ENCODE measurements at regions not wholly inside any gene's neighbourhood (a gene's known extent, or its start where the extent isn't known, plus 50 kb on each side); places are given as distances from the start of the nearest gene placed in this dataset.

DNA sequence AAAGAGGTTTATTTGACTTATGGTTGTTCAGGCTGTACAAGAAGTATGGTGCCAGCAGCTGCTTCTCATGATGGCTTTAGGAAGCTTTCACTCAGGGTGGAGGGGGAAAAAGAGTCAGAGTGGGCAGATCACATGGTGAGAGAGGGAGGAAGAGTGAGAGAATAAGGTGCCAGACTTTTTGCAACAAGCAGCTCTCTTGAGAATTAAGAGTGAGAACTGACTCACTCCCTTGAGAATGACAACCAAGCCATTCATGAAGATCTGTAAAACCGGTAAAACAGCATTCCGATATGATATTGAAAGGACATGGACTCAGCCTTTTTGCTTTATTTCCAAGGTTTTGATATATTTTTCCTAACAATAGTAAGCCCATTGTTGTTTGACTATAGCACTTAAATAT is 501.2 kb downstream of the GALC start:
- no peaks in the 10 kb centered on the region for H3K36me3 ChIP-seq
- no peak for DNase-seq (ENCODE audit: extremely low spot score)
- H3K9me3 ChIP-seq: no peaks in the 10 kb centered on the region
- H3K27ac ChIP-seq (replicated peaks in 1 of 4): no peak overlapping the region
- WGBS: 78% methylated on average over 2 of the region's 2 CpGs
- H3K4me1 ChIP-seq: no peaks in the 10 kb centered on the region
- no peaks in the 10 kb centered on the region for H3K27me3 ChIP-seq
- TF ChIP-seq EP300 (IDR thresholded peaks at IDR 0.05) (no peak), POLR2A (IDR thresholded peaks at IDR 0.05; ENCODE audit: low read depth) (no peak), POLR2AphosphoS5 (IDR thresholded peaks at IDR 0.05) (no peak)
- TF ChIP-seq, protein P1, sequence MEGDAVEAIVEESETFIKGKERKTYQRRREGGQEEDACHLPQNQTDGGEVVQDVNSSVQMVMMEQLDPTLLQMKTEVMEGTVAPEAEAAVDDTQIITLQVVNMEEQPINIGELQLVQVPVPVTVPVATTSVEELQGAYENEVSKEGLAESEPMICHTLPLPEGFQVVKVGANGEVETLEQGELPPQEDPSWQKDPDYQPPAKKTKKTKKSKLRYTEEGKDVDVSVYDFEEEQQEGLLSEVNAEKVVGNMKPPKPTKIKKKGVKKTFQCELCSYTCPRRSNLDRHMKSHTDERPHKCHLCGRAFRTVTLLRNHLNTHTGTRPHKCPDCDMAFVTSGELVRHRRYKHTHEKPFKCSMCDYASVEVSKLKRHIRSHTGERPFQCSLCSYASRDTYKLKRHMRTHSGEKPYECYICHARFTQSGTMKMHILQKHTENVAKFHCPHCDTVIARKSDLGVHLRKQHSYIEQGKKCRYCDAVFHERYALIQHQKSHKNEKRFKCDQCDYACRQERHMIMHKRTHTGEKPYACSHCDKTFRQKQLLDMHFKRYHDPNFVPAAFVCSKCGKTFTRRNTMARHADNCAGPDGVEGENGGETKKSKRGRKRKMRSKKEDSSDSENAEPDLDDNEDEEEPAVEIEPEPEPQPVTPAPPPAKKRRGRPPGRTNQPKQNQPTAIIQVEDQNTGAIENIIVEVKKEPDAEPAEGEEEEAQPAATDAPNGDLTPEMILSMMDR (IDR thresholded peaks at IDR 0.05): no peak
- no peak overlapping the region for H3K4me3 ChIP-seq
- intact Hi-C loops (cut with DNase I): no loop called here

DNA sequence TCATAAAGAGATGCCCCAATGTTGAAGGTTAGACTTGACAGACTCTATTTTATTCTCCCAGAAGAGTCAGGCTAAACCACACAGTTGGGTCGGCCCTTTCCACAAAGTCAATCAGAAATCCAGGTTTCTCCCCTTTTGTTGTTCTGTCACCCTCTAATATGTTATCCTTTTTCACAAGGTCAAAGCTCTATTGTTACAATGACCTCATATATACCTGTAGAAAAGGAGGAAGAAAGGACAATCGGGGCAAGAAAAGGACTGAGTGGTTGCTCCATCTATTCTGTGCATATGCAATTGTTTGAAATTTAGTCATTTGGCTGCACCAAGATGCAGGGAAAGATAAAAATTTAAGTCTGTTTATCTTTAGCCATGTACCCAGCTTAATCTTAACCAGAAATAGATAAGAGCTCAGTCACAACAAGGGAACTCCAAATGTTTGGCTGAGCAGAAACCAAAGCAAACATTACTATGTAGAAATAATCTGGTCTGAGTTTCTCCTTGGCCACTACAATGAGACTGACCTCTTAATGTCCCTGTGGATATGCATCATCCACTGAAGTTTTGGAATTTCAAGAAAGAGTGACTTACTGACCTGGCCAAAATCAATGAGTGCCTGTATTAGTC is 503.7 kb downstream of the GALC start:
- 74% methylated on average over 2 of the region's 2 CpGs for WGBS
- H3K27me3 ChIP-seq: no peaks in the 10 kb centered on the region
- no peaks in the 10 kb centered on the region for H3K9me3 ChIP-seq
- no peak overlapping the region for H3K4me3 ChIP-seq
- intact Hi-C loops (cut with DNase I): no loop called here
- TF ChIP-seq, protein P1 (IDR thresholded peaks at IDR 0.05): no peak
- no peak for TF ChIP-seq POLR2A (IDR thresholded peaks at IDR 0.05; ENCODE audit: low read depth)
- TF ChIP-seq EP300 (IDR thresholded peaks at IDR 0.05): no peak
- no peak for TF ChIP-seq POLR2AphosphoS5 (IDR thresholded peaks at IDR 0.05)
- no peaks in the 10 kb centered on the region for H3K4me1 ChIP-seq
- DNase-seq (ENCODE audit: extremely low spot score): no peak
- no peak overlapping the region for H3K27ac ChIP-seq (replicated peaks in 1 of 4)
- H3K36me3 ChIP-seq: no peaks in the 10 kb centered on the region

DNA sequence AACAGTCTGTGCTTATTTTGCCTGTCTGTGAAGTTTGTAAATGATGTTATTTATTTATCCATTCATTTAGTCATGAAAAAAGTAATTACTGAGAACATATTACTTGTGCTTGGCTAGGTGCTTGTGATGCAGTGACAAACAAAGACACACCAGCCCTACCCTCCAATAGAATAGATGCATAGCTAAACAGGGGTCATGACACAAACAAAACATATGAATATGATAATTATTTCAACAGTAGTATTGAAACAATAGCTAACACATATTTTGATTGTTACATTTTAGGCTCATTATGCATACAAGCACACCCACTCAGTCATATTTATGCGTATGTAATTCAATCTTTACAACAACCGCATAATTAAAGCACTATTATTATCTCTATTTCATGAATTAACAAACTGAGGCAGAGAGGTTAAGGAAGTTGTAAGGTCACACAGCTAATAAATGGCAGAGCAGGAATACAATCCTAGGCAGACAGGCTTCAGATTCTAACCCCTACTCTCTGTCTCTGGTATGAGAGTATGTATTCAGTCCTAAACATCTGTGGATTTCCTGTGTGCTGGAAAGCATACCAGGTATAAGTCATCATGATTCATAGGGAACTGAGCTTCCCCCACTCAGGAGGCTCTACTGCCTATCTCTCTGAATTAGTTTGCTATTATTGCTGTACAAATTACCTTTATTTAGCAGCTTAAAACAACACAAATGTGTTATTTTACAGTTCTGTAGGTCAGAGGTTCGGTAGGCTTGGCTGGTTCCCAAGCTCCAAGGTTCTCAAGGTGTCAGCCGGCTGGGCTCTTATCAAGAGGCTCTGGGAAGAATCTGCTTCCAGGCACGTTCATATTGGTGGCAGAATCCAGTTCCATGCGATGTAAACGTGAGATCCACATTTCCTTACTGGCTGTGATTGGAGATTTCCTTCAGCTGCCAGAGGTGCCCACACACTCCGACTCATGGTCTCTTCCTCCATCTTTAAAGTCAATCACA is 509.4 kb downstream of the GALC start:
- intact Hi-C loops (cut with DNase I): no loop called here
- Histone ChIP-seq H3K9me3 (no peaks in the 10 kb centered on the region), H3K36me3 (no peaks in the 10 kb centered on the region), H3K4me3 (no peak overlapping the region), H3K4me1 (no peaks in the 10 kb centered on the region), H3K27me3 (no peaks in the 10 kb centered on the region), H3K27ac (replicated peaks in 1 of 4) (no peak overlapping the region)
- no peak for TF ChIP-seq EP300 (IDR thresholded peaks at IDR 0.05)
- TF ChIP-seq POLR2A (IDR thresholded peaks at IDR 0.05; ENCODE audit: low read depth): no peak
- TF ChIP-seq, protein P1 (IDR thresholded peaks at IDR 0.05): no peak
- no peak for DNase-seq (ENCODE audit: extremely low spot score)
- 83% methylated on average over 8 of the region's 8 CpGs for WGBS

DNA sequence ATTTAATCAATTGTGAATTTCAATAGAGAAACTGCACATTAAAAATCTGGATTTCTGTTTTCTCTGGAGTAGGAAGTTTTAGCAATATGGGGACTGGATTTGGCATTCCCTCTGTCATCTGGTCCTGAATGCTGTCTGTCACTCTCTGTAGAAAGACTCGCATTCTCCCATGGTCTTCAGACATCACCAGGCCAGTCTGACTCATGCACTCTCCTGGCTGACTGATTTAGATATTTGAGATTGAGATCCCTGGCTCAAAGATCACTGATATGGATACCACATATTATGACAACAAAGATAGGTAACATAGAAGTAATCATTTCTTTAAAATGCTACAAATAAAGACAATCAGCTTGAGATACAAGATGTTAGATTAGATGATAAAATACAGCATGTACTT is 524.5 kb downstream of the GALC start:
- no peak overlapping the region for H3K4me3 ChIP-seq
- TF ChIP-seq POLR2AphosphoS5 (IDR thresholded peaks at IDR 0.05) (no peak), EP300 (IDR thresholded peaks at IDR 0.05) (no peak)
- 77% methylated on average over 1 of the region's 1 CpG for WGBS
- intact Hi-C loops (cut with DNase I): no loop called here
- no peaks in the 10 kb centered on the region for H3K9me3 ChIP-seq
- no peak overlapping the region for H3K27ac ChIP-seq (replicated peaks in 1 of 4)
- no peak for DNase-seq (ENCODE audit: extremely low spot score)
- no peaks in the 10 kb centered on the region for H3K27me3 ChIP-seq
- H3K4me1 ChIP-seq: no peaks in the 10 kb centered on the region
- no peaks in the 10 kb centered on the region for H3K36me3 ChIP-seq

DNA sequence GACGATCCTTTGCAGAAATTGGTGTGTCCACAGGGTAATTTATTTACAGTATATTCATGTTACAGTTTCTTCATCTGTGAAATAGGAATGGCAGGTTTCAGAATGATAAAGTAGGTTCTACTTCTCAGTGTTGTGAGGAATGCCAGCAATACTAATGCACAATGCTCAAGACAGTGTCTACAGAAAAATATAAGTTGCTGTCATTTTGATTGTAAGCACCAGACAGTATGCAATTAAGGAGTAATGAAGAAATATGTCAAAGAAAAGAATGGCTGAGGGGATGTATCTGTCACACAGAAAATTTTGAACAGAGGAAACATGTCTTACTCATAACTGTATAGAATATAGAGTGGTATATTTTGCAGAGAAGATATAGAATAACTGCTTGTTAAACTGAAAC is 525.4 kb downstream of the GALC start:
- WGBS: 67% methylated on average over 1 of the region's 1 CpG
- Histone ChIP-seq H3K27me3 (no peaks in the 10 kb centered on the region), H3K36me3 (no peaks in the 10 kb centered on the region), H3K27ac (replicated peaks in 1 of 4) (no peak overlapping the region), H3K4me3 (no peak overlapping the region), H3K9me3 (no peaks in the 10 kb centered on the region), H3K4me1 (no peaks in the 10 kb centered on the region)
- no peak for DNase-seq (ENCODE audit: extremely low spot score)
- intact Hi-C loops (cut with DNase I): no loop called here
- TF ChIP-seq POLR2AphosphoS5 (IDR thresholded peaks at IDR 0.05) (no peak), POLR2A (IDR thresholded peaks at IDR 0.05; ENCODE audit: low read depth) (no peak), EP300 (IDR thresholded peaks at IDR 0.05) (no peak)
- TF ChIP-seq, protein P1 (IDR thresholded peaks at IDR 0.05): no peak
